Naive thymus-derived CD4-positive, alpha-beta T cell (primary cell): ENCODE measurements at regions not wholly inside any gene's neighbourhood (a gene's known extent, or its start where the extent isn't known, plus 50 kb on each side); places are given as distances from the start of the nearest gene placed in this dataset.

Source experiments
- ATAC-seq: fragments of 150-1000 bp; cut with Tn5 transposase; 2 replicates; pipeline ENCODE4 v1.10.0; 2021; ENCODE audit warnings: mild to moderate bottlenecking, moderate library complexity
- CTCF ChIA-PET: fragments of 350-600 bp; sonication (Branson Sonifier 250); formaldehyde crosslinking; loops from one replicate; lab custom pipeline; 2021; ENCODE audit warnings: antibody characterized with exemption; lab: Charles Lee
- POLR2A ChIA-PET: fragments of 350-600 bp; sonication (Branson Sonifier 250); formaldehyde crosslinking; loops from one replicate; lab custom pipeline; 2021; ENCODE audit warnings: antibody characterized with exemption, inconsistent platforms; lab: Charles Lee
- DNase-seq, 9 donors: peaks; one replicate each; pipeline versions ENCODE4 v3.0.0 to v3.0.0-alpha.2; 2020 to 2022; ENCODE audit warnings: mixed read lengths in 1 of 9
- H3K27ac ChIP-seq: one replicate; pipeline ENCODE4 v1.7.0; 2013; ENCODE audit warnings: mild to moderate bottlenecking, low read depth, low read length, moderate library complexity
- H3K27me3 ChIP-seq, 2 donors: one replicate each; pipeline ENCODE4 v1.7.0; 2013; ENCODE audit warnings: low read length in 2 of 2, mild to moderate bottlenecking in 2 of 2, moderate library complexity in 2 of 2; ENCODE audit not compliant: control insufficient read depth in 2 of 2, insufficient read depth in 2 of 2
- H3K36me3 ChIP-seq, 3 experiments: 1 replicate in 2 of 3; 2 replicates in 1 of 3; pipeline ENCODE4 v1.7.0; 2013; ENCODE audit warnings: low read length in 3 of 3, mild to moderate bottlenecking in 3 of 3, moderate library complexity in 1 of 3; ENCODE audit not compliant: insufficient read depth in 3 of 3, control insufficient read depth in 2 of 3
- H3K4me1 ChIP-seq, 2 donors: one replicate each; pipeline ENCODE4 v1.7.0; 2013; ENCODE audit warnings: low read length in 2 of 2, mild to moderate bottlenecking in 2 of 2, moderate library complexity in 1 of 2; ENCODE audit not compliant: control insufficient read depth in 2 of 2, insufficient read depth in 2 of 2
- H3K4me3 ChIP-seq: 2 replicates; pipeline ENCODE4 v1.7.0; 2013; ENCODE audit warnings: mild to moderate bottlenecking, low read length
- H3K9me3 ChIP-seq, 3 experiments: 1 replicate in 2 of 3; 2 replicates in 1 of 3; pipeline ENCODE4 v1.7.0; 2013; ENCODE audit warnings: low read length in 3 of 3; ENCODE audit not compliant: control insufficient read depth in 2 of 3
- H3K27ac Mint-ChIP-seq, 9 donors: one replicate each; pipeline ENCODE4 v1.8.0; 2020 to 2022; ENCODE audit warnings: mixed read lengths in 9 of 9, mild to moderate bottlenecking in 8 of 9, moderate library complexity in 5 of 9, inconsistent platforms in 2 of 9
- H3K27me3 Mint-ChIP-seq, 5 donors: one replicate each; pipeline ENCODE4 v1.8.0; 2021 to 2022; ENCODE audit warnings: mixed read lengths in 5 of 5, mild to moderate bottlenecking in 1 of 5
- H3K36me3 Mint-ChIP-seq, 5 donors: one replicate each; pipeline ENCODE4 v1.8.0; 2020 to 2022; ENCODE audit warnings: mixed read lengths in 5 of 5, mild to moderate bottlenecking in 3 of 5, inconsistent platforms in 1 of 5
- H3K4me1 Mint-ChIP-seq, 7 donors: one replicate each; pipeline ENCODE4 v1.8.0; 2020 to 2022; ENCODE audit warnings: mixed read lengths in 7 of 7, mild to moderate bottlenecking in 3 of 7, inconsistent platforms in 1 of 7
- H3K4me3 Mint-ChIP-seq, 10 donors: one replicate each; pipeline ENCODE4 v1.8.0; 2020 to 2022; ENCODE audit warnings: mild to moderate bottlenecking in 10 of 10, mixed read lengths in 10 of 10, moderate library complexity in 6 of 10, inconsistent platforms in 2 of 10
- H3K9me3 Mint-ChIP-seq, 11 donors: one replicate each; pipeline ENCODE4 v1.8.0; 2020 to 2022; ENCODE audit warnings: mixed read lengths in 11 of 11, mild to moderate bottlenecking in 4 of 11, inconsistent platforms in 1 of 11, moderate library complexity in 1 of 11
- intact Hi-C, 2 donors: fragments of 100-400 bp; cut with micrococcal nuclease; formaldehyde crosslinking; loops; one replicate each; pipeline ENCODE4 v1.15.1; 2023

- no peaks in the 10 kb centered on the region for H3K27me3 ChIP-seq
- H3K9me3 ChIP-seq = no peaks in the 10 kb centered on the region
- no peak overlapping the region for H3K27ac ChIP-seq
- no peak for DNase-seq
- CTCF ChIA-PET = no interaction called here
- H3K36me3 ChIP-seq = no peaks in the 10 kb centered on the region
- Mint-ChIP-seq H3K27ac (no peak overlapping the region), H3K4me3 (no peak overlapping the region), H3K9me3 (peaks cover 0 to 38% (median 7%) of the 10 kb centered on the region in 11 donors), H3K36me3 (peaks cover 0 to 3% (median 0%) of the 10 kb centered on the region in 5 donors), H3K4me1 (no peaks in the 10 kb centered on the region), H3K27me3 (peaks cover 0 to 8% (median 2%) of the 10 kb centered on the region in 5 donors)
- no peak overlapping the region for H3K4me3 ChIP-seq
- POLR2A ChIA-PET = no interaction called here
- intact Hi-C loops = no loop called here
- H3K4me1 ChIP-seq = no peaks in the 10 kb centered on the region
- ATAC-seq = no peak
Measured at GRCh38 chr1:70616946-70617345, 205.9 kb downstream of the CTH start.

DNA sequence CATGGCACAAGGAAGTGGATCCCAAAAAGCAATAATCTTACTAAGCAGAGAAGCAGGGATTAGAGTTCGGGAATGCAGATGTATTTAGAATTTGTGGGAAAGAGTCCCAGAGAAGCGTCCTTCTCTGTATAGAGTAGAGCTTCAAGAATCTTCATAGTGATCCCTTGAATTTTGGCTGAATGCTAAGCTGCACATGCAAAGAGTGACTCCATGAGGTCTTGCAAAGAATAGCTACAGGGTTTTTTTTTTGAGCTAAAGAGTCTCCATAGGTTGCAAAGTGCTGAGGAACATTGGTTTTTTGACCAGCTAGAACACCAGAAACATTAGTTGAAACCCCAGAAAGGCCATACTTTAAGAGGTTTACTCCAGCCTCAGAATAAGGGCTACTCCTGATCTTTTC lies 206.7 kb downstream of the CTH start:
- ATAC-seq = no peak

GRCh38 chr1:70627910-70628309 lies 216.8 kb downstream of the CTH start:
- H3K27ac Mint-ChIP-seq = no peak overlapping the region
- H3K27me3 Mint-ChIP-seq = peaks cover 0 to 6% (median 0%) of the 10 kb centered on the region in 5 donors
- peaks cover 0 to 10% (median 2%) of the 10 kb centered on the region in 11 donors for H3K9me3 Mint-ChIP-seq
- H3K4me3 Mint-ChIP-seq = no peak overlapping the region
- ChIA-PET CTCF (no interaction called here), POLR2A (no interaction called here)
- H3K27me3 ChIP-seq = no peaks in the 10 kb centered on the region
- H3K27ac ChIP-seq = no peak overlapping the region
- no peaks in the 10 kb centered on the region for H3K36me3 Mint-ChIP-seq
- DNase-seq (no peak), ATAC-seq (no peak)
- no peak overlapping the region for H3K4me3 ChIP-seq
- intact Hi-C loops = no loop called here
- no peaks in the 10 kb centered on the region for H3K4me1 Mint-ChIP-seq
- no peaks in the 10 kb centered on the region for H3K36me3 ChIP-seq
- H3K9me3 ChIP-seq = peaks cover 0 to 7% (median 0%) of the 10 kb centered on the region in 3 experiments
- H3K4me1 ChIP-seq = no peaks in the 10 kb centered on the region

More for the DNA sequence above, 206.7 kb downstream of the CTH start:
- DNase-seq = no peak
- H3K36me3 Mint-ChIP-seq = peaks cover 0 to 3% (median 0%) of the 10 kb centered on the region in 5 donors
- H3K4me3 Mint-ChIP-seq = no peak overlapping the region
- Histone ChIP-seq H3K36me3 (no peaks in the 10 kb centered on the region), H3K9me3 (no peaks in the 10 kb centered on the region), H3K4me3 (no peak overlapping the region), H3K27me3 (no peaks in the 10 kb centered on the region), H3K27ac (no peak overlapping the region), H3K4me1 (no peaks in the 10 kb centered on the region)
- H3K9me3 Mint-ChIP-seq = peaks cover 0 to 38% (median 7%) of the 10 kb centered on the region in 11 donors
- H3K27ac Mint-ChIP-seq = no peak overlapping the region
- CTCF ChIA-PET = no interaction called here
- no peaks in the 10 kb centered on the region for H3K4me1 Mint-ChIP-seq
- POLR2A ChIA-PET = no interaction called here
- intact Hi-C loops = no loop called here
- peaks cover 0 to 6% (median 2%) of the 10 kb centered on the region in 5 donors for H3K27me3 Mint-ChIP-seq

GRCh38 chr1:70628973-70629372 lies 217.9 kb downstream of the CTH start:
- DNase-seq (no peak), ATAC-seq (no peak)
- POLR2A ChIA-PET = no interaction called here
- Histone ChIP-seq H3K4me1 (no peaks in the 10 kb centered on the region), H3K27me3 (no peaks in the 10 kb centered on the region), H3K27ac (no peak overlapping the region), H3K36me3 (no peaks in the 10 kb centered on the region), H3K9me3 (peaks cover 0 to 7% (median 0%) of the 10 kb centered on the region in 3 experiments), H3K4me3 (no peak overlapping the region)
- Mint-ChIP-seq H3K4me3 (no peak overlapping the region), H3K36me3 (no peaks in the 10 kb centered on the region), H3K4me1 (no peaks in the 10 kb centered on the region), H3K27ac (no peak overlapping the region), H3K9me3 (peaks cover 0 to 10% (median 1%) of the 10 kb centered on the region in 11 donors), H3K27me3 (peaks cover 0 to 6% (median 0%) of the 10 kb centered on the region in 5 donors)
- intact Hi-C loops = no loop called here
- CTCF ChIA-PET = no interaction called here

- H3K4me1 Mint-ChIP-seq = no peaks in the 10 kb centered on the region
- peaks cover 0 to 13% (median 0%) of the 10 kb centered on the region in 11 donors for H3K9me3 Mint-ChIP-seq
- no peak for ATAC-seq
- ChIA-PET CTCF (interaction anchor here (0.7 kb wide), 1 partner anchor 24 kb away, joined by 3 read pairs; no protein-coding TSS in a partner anchor), POLR2A (no interaction called here)
- H3K27me3 Mint-ChIP-seq = peaks cover 0 to 6% (median 0%) of the 10 kb centered on the region in 5 donors
- Histone ChIP-seq H3K36me3 (no peaks in the 10 kb centered on the region), H3K4me1 (no peaks in the 10 kb centered on the region), H3K9me3 (peaks cover 0 to 3% (median 0%) of the 10 kb centered on the region in 3 experiments), H3K27ac (no peak overlapping the region), H3K4me3 (no peak overlapping the region), H3K27me3 (no peaks in the 10 kb centered on the region)
- intact Hi-C loops = no loop called here
- H3K36me3 Mint-ChIP-seq = no peaks in the 10 kb centered on the region
- no peak overlapping the region for H3K27ac Mint-ChIP-seq
- no peak overlapping the region for H3K4me3 Mint-ChIP-seq
- DNase-seq = no peak
Measured at GRCh38 chr1:70633004-70633403, 221.9 kb downstream of the CTH start.

GRCh38 chr1:70635868-70636267 lies 224.8 kb downstream of the CTH start:
- POLR2A ChIA-PET = no interaction called here
- DNase-seq = no peak
- Mint-ChIP-seq H3K27ac (no peak overlapping the region), H3K27me3 (peaks cover 0 to 10% (median 1%) of the 10 kb centered on the region in 5 donors), H3K4me3 (no peak overlapping the region), H3K4me1 (no peaks in the 10 kb centered on the region), H3K36me3 (no peaks in the 10 kb centered on the region), H3K9me3 (peaks cover 0 to 8% (median 0%) of the 10 kb centered on the region in 11 donors)
- Histone ChIP-seq H3K27me3 (no peaks in the 10 kb centered on the region), H3K36me3 (no peaks in the 10 kb centered on the region), H3K4me1 (no peaks in the 10 kb centered on the region), H3K27ac (no peak overlapping the region), H3K4me3 (no peak overlapping the region), H3K9me3 (no peaks in the 10 kb centered on the region)
- ATAC-seq = no peak
- intact Hi-C loops = no loop called here
- CTCF ChIA-PET = no interaction called here

DNA sequence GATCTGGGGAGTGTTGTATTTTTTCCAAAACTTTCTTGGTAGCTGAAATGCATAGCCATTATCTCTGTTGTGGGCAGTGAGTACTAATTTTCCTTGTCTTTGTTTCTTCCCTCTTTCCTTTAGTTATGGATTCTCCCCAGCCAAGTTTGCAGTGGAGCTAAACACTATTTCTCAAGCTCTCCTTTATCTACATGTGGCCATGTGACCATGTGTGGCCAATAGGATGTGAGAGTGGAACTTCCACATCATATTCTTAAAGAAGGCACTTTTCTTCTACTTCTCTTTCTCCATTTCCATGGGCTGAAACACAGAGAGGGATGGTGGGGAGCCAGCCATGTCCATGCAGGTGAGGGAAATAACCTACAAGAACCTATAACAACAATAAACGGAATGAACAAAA lies 230.8 kb downstream of the CTH start:
- no peak overlapping the region for H3K4me3 Mint-ChIP-seq
- H3K4me3 ChIP-seq = no peak overlapping the region
- H3K27ac Mint-ChIP-seq = no peak overlapping the region
- no peaks in the 10 kb centered on the region for H3K27me3 ChIP-seq
- ATAC-seq (no peak), DNase-seq (no peak)
- CTCF ChIA-PET = no interaction called here
- intact Hi-C loops = no loop called here
- peaks cover 0 to 10% (median 0%) of the 10 kb centered on the region in 11 donors for H3K9me3 Mint-ChIP-seq
- H3K36me3 Mint-ChIP-seq = no peaks in the 10 kb centered on the region
- H3K27ac ChIP-seq = no peak overlapping the region
- H3K4me1 ChIP-seq = no peaks in the 10 kb centered on the region
- peaks cover 0 to 16% (median 2%) of the 10 kb centered on the region in 5 donors for H3K27me3 Mint-ChIP-seq
- no peaks in the 10 kb centered on the region for H3K9me3 ChIP-seq
- H3K4me1 Mint-ChIP-seq = no peaks in the 10 kb centered on the region
- H3K36me3 ChIP-seq = no peaks in the 10 kb centered on the region
- POLR2A ChIA-PET = no interaction called here
